HG02588 (cell line): ENCODE measurements at regions not wholly inside any gene's neighbourhood (a gene's known extent, or its start where the extent isn't known, plus 50 kb on each side); places are given as distances from the start of the nearest gene placed in this dataset.

Experiments used
- ATAC-seq: cut with Tn5 transposase; IDR thresholded peaks from one replicate; pipeline ENCODE4 v1.9.1; 2021; ENCODE audit warnings: mild to moderate bottlenecking, moderate library complexity; ENCODE audit not compliant: unreplicated experiment

DNA sequence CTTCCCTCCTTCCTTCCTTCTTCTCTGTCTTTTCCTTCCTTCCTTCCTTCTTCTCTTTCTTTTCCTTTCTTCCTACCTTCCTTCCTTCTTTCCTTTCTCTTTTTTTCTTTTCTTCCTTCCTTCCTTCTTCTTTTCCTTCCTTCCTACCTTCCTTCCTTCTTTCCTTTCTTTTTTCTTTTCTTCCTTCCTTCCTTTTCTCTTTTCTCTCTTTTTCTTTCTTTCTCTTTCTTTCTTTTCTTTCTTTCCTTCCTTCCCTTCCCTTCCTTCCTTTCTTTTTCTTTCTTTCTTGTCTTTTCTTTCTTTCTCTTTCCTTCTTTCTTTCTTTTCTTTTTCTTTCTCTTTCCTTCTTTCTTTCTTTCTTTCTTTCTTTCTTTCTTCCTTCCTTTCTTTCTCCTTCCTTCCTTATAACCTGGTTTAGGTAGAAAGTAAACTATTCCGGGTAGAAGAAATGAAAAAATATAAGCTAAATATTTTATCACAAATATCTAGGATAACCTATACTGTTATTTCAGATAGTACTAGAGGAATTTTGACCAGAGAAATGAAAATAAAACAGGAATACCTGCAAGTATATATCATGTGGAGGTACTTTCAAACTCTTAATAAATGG lies 1741.8 kb upstream of the CDH9 start:
- no peak for ATAC-seq

DNA sequence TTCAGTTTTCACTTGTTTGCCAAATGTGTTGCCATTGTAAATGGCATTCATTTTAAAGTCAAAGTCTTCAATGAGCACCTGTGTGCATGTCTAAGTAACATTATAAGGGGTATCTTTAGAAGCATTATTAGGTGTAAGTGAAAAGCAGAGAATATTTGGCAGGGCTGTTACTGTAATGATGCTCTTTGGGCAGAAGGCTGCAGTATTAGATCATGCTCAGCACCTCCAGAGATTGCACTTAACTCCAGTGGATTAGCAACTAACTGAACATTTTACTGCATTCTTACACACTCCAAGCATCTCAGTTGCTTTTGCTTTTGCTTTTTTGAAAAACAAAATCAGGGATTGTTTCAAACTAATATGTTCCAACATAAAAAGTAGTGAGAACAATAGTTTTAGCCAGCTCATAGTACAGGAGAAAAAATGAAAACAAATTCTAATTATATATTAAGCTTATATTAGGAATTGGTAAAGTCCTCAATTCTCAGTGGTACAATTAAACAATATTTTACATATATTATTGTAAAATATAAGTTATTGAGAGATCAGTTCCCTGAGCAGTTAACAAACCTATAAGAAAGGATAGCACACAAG lies 1740.9 kb upstream of the CDH9 start:
- no peak for ATAC-seq

DNA sequence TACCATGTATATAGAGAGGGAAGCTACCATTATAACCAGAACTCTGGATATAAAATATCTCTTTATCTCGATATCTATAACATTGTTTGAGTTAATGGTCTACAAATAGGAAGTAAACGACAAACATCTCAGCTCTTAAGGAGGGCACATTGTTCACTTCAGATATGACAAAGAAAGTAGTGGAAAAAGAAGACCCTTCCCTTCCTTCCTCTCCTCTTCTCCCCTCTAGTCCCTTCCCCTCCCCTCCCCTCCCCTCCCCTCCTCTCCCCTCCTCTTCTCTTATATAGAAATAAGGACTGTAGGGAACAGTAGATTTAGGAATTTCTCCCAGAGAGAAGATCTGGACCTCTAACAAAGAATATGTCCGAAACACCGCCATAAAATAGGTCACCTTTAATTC lies 1731.9 kb upstream of the CDH9 start:
- ATAC-seq = no peak

DNA sequence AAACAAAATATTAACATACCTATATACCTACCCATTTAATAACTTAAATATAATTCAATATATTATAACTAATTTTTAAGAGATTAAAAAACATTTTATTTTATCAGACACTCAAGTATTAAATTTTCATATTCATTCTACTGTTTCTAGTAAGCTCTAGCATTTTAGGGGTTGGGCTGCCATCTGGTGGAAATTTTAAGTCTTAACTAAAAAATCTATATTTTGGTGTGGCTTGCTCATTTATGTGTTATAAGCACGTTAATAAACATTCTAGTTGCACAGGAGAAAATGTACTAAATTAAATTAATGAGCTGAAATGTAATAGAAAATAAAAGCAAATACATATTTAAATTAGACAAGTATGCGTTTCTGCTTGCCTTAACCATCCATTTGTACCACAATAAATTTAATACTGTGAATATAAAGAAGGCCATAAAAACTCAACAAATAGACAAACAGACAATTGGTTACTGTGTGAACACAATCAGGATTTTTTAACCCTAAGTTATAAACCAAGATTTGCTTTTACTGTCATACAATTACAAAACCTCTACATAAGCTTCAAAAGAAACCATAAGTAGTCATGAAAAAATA lies 1728.3 kb upstream of the CDH9 start:
- no peak for ATAC-seq

DNA sequence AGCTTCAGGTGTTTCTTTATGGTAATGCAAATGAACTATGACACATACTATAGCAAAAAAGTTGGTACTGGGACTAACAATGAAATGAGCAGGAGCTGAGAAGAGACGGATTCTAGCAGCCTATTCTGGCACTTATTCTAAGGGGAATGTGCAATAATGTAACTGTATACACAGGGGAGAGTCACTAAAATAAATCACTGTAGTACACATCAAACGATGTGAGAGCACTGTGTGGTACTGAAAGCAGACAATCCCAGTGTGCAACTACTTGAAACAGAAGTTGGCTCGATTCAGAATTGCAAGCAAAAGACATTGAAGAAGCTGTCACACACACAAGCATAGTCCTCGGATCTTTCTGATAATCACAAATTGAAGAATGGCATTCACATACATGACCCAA lies 1713.0 kb upstream of the CDH9 start:
- no peak for ATAC-seq

DNA sequence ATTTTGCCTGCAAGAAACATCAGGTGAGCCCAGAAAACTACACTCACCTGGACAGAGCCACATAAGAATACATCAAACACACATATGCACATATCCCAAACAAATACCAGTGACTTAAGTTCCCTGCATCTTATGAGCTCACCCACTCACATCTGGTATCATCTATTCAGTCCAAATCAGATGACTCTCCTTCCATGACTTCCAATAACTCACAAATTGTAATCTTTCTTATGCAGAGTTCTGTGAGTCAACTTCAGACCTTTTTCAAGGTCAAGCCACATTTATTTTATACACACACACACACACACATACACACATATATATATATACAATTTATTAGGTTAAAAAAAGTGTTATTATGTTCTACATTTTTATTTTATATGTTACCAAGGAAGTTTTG lies 1711.9 kb upstream of the CDH9 start:
- no peak for ATAC-seq

DNA sequence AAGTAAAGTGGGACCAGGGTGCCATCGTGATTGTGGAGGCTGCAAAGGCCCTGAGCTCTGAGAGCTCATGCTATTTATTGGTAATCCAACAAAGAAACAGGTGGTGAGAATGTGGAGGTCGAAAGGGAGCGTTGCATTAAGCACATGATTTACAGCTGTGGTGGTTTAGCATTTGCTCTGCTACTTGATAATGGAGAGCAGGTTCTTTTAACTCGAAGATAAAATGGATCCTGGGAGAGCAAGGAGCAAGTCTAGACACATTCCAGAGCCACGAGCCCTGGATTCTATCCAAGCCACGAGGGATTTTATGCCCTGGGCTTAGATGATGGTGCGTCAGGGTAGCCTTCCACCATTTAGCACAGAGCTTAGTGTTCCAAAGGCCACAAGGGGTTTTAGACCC lies 1710.1 kb upstream of the CDH9 start:
- no peak for ATAC-seq

DNA sequence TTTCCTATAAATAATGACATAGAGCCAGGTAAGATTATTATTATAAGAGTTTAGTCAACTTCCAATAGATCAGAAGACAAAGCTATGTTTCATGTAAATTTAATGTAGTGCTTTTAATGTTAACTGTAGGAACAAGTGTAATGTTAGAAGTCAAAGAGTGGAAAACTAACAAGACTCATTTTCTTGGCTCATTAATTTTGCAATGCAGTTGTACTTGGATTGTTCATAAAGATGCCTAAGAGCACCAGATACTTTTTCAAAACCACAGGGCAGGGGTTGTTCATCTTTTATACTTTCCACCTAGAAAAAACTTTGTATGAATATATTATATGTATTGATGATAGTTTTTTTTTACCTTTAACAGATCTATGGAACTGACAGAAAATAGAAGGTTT lies 1705.3 kb upstream of the CDH9 start:
- no peak for ATAC-seq

DNA sequence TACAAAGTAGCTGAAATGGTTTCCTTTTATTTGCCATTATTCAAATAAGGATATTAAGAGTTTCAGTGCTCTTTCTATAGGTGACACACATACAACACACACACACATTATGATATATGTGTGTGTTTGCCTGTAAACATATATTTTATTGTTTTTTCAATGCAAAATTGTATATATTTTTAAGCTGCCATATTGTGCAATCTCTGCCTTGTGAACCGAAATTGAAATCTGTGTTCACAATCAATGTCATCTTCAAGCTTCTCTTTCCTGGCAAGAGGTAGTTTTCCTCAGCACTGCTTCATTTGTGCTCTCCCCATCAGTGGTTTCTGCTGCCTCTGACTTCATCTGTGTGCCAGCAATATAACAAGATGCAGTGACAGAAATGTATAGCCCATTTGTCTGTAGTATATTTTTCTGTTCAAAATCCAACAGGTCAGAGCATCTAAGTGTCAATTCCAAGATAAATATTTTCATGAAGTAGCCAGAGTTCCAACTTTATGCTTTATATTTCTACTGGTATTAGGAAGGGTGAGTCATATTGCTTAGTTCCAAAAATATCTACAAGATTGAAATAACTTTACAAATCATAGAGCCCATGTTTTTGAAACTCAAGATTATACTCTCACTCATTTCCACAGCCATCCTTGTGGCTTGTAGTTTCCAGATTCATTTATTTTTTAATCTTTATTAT lies 1704.8 kb upstream of the CDH9 start:
- ATAC-seq = no peak

DNA sequence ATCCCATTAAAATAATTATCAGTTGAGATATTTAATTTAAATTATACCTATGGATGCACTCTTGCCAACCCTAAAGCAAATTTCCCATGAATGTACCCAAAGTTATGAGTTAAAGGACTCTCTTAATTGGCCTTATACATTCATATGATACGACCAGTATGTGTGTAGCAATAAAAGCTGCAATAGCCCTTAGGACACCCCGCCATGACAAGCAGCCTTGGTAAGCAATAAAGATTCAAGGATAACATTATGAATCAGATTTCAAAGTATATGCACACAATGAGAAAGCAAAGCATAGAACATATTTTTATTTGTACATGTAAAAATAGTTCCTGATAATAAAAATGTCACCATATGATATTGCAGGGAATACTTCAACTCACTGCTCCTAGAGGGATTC lies 1699.3 kb upstream of the CDH9 start:
- ATAC-seq = no peak

DNA sequence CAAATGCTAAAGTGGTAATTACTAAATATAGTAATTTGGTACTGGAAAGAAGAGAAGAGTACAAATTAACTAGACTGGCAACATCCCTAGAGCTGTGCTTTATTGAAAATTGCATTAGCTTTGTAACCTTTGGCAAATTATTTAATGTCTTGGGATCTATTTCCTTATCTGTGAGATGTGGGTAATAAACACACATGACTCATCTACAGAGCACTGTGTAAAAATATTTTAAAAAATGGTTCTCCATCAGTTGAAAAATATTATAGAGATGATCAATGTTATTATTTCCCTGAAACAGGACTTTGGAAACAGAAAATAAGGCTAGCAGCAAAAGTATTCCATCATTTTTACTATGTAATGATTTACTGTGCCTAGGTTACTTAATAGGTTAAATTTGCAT lies 1698.8 kb upstream of the CDH9 start:
- ATAC-seq = no peak

DNA sequence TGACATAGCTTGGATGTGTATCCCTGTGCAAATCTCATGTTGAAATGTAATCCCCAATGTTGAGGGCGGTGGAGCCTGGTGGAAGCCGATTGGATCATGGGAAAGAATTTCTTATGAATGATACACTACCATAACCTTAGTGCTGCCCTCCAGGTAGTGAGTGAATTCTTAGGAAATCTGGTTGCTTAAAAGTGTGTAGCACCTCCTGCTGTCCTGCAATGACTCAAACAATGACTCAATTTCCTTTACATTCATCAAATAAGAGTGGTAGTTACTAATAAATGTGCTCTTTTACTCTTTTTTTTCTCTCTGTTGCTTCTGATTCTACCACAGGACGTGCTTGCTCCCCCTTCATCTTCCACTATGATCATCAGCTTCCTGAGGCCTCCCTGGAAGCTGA lies 1696.0 kb upstream of the CDH9 start:
- ATAC-seq = no peak

DNA sequence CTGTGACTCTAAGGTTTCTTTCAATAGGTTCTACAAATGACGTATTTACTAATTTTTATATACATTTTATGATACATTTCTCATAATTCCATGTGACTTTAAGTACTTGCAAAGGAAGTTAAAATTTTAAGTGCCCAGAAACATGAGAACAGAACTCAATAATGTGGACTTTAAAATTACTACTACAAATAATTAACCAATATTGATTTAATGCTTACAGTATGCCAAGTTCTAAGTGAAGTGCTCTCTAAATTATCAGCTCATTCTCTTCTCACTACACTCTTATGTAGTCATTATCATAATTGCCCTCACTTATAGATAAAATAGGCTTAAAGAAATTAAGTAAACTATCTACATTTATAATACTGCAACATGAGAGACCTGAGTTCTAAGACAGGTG lies 1690.7 kb upstream of the CDH9 start:
- ATAC-seq = no peak

DNA sequence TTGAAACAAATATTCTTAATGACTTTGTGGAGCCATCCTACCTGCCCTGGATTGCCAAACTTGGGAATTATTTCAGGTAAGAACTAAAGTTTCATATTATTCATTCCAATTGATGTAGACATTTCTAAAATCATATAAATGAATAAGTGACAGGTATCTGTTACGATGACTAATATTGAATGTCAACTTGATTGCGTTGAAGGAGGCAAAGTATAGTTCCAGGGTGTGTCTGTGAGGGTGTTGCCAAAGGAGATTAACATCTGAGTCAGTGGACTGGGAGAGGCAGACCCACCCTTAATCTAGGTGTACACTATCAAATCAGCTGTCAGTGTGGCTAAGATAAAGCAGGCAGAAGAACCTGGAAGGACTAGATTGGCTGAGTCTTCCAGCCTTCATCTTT lies 1688.4 kb upstream of the CDH9 start:
- ATAC-seq = no peak

DNA sequence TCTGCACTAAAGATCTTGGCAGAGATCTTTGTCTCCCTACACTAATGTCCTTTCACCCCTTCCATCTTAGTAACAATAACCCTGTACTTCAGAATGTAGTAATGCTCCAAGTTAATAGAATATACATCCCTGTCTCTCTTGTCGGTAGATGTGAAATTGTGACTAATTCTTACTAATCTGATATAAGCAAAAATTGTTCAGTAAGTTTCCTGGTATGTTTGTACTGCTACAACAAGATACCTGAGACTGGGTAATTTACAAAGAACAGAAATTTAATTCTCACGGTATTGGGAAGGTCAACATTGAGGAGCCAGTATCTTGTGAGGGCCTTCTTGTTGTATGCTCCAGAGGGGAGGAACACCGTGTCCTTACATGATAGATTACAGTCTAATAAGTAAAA lies 1686.6 kb upstream of the CDH9 start:
- no peak for ATAC-seq

DNA sequence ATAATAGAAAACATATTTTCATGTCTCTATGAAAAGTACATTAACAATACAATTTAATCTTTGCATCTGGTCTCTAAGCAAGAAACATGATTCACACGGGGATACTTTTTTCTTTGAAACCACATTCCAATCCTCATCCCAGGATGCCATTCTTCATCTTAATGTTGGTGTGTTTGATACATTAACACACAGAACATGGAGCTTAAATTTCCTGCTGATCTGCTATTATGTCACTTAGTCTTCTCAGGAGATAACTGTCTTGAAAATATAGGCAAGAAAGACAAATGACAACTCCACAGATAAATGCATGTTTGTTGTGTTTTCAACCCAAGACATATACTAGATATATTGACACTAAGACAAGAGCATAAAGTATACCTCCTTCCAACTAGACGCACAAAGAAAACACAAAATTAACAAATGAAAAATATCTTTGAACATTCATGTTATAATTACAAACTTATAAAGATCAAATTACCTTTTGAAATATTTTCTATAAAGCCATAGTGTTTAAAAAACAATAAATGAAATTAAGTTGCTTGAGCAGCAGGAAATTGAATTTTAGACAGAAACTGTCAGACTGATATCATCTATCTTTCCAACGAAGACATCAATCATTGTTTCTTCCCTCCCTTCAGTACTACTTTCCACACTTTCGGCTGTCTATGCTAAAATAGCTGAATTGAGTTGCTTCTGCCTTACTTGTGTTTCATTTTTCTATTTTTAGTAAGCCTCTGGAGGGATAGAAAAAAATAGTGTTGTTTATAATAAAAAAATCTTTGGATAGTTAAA lies 1676.7 kb upstream of the CDH9 start:
- ATAC-seq = no peak

DNA sequence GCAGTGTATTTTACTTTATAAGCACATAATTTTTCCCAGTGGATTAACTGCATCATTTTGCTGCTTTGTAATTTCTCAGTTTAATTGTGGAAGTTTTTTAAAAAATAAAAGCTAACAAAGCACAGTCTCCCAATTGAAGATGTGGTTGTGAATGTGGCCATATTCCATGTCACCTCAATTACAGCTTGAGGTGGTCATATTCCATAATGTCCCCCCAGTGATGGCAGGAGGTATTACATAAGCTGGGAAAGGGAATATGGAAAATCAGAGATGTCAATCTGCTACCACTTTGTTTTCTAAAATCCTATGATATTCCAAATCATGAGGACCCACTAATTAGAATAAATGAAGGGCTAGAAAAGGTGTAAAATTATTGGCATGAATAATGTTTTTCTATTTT lies 1672.0 kb upstream of the CDH9 start:
- ATAC-seq = no peak

DNA sequence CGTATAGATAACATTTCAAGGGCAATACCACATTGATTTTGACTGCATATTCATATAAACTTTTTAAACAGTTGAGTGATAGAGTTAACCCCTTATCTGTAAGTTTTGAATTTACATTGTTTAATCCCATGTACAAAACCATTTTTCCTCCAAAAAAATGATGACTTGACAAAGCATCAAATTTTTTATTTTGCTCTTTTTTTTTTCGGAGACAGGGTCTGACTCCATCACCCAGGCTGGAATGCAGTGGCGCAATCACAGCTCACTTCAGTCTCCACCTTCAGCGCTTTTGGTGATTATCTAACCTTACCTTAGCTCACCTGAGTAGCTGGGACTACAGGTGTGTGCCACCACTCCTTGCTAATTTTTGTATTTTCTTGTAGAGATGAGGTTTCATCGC lies 1670.1 kb upstream of the CDH9 start:
- no peak for ATAC-seq

DNA sequence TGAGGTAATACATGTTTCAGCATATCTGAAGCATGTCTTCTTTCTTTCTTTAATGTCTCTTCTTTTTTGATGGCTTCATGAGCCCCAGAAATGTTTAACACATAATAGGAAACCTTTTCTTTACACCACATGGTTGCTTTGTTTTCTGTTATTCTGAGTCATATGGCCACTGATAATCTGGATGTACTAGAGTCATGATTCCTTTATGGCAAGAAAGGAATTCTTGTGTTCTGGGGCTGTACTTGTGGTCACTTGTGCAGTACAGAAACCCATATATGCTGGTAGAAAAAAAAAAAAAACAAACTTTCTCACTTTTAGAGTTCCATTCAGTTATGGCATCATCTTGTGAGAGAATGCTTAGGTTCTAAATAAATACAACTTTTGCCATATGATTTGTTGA lies 1669.3 kb upstream of the CDH9 start:
- ATAC-seq = no peak

DNA sequence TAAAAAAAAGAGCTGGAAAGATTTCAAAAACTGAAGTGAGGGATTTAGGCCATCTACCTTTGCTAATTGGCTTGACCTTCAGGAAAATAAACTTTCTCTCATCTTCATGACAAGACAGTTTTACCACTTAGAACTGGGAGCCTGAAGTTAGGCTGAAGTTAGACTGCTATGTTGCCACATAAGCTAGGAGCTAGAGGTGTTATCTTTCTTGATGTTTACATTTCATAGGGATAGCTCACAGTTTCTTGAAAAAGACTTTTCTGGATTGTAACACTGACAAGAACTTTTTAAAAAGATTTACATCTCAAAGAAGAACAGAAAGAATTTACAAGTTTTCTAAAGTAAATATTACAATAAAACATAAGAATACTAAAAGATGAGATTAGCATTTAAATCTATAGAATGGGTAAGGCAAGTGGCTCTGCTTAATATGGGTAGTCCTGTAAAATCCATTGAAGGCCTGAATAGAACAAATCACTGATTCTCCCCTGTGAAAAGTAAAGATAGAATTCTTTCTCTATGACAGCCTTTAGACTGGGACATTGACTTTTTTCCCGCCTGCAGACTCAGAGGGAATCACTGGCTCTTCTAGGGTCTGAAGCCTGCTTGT lies 1665.4 kb upstream of the CDH9 start:
- ATAC-seq = no peak

DNA sequence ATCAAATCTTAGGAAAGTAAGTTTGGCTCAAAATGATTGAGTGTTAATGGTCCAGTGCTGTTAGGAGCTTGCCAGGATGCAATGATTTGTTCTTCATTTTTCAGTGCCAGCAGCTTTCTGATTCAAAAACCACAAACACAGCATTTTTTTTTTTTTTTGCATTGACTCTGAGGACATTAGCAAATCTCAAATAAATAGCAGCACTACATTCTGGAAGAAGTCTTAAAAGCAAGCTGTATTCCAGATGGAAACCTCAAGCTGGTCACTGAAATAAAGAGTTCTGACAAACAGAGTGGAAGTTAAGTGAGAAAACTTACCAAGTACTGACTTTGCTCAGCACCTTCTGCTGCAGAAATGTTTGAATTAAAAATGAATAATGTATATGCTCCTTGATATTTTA lies 1653.1 kb upstream of the CDH9 start:
- no peak for ATAC-seq
